Forelimb muscle (tissue), 1 donor: ENCODE measurements at regions not wholly inside any gene's neighbourhood (a gene's known extent, or its start where the extent isn't known, plus 50 kb on each side); places are given as distances from the start of the nearest gene placed in this dataset.
"Not testable (repeated sequence)": the region's sequence is repeated elsewhere in the genome, so short reads cannot be mapped to it uniquely, and the experiment has no call there.

Experiments used
- DNase-seq: peaks from one replicate; pipeline ENCODE4 v3.0.0-alpha.2; 2013; ENCODE audit warnings: low read depth

DNA sequence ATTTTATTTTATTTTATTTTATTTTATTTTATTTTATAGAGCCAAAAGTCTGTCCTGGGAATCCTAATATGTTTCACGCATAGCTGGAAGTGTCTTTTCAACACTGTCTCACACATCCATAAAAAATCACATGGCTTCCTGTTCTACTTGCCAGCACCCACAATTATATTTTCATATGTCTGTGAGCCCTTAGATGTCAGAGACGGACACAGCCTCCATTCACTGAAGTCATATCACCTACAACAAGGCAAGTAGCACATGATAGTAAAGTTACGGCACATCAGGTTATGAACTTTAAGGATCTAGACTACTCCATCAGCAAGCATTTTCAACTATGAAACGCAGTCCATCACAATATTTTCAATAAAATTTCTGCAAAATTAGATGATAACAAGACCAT, 168.4 kb downstream of the ZIC4 start:
- no peak for DNase-seq

DNA sequence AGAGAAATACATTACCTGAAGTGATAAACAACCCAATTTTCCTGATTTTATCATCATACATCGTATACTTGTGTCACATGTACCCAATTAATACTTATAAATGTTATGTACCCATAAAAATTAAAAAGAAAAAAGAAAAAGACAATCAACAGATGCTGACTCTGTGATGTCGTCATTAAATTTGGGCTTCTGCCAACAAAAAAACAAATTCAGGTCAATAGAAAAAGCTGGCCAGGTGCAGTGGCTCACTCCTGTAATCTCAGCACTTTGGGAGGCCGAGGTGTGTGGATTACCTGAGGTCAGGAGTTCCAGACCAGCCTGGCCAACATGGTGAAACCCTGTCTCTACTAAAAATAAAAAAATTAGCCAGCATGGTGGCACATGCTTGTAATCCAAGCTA, 174.4 kb downstream of the ZIC4 start:
- DNase-seq, result not testable (repeated sequence)

- DNase-seq, result no peak
Measured at GRCh38 chr3:147231111-147231510, 175.2 kb downstream of the ZIC4 start.

- no peak for DNase-seq
Measured at GRCh38 chr3:147222291-147222690, 184.1 kb downstream of the ZIC4 start.

GRCh38 chr3:147218965-147219364, 187.4 kb downstream of the ZIC4 start:
- DNase-seq, result no peak

DNA sequence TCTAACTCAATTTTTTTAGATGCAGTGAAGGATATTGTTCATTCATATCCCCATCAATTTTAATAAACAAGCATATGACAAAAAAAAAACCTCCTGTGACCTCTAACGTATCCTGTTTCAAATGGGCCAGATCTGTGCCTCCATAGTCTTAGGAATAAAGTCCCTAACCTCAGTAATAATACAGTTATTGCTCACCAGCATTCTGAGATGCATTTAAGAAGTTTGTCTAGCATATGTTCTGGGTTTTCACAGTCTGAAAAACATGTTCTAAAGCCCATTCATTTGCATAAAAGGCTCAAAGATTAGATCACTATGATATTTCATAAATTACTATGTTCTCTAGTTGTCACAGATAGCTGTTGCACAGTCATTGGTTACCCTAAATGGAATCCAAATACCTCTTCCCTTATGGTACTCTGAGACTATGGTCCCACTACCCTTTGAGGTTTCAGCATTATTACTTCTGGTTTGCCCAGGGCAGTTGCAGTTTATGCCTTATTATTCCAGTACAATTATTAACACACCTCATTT, 190.1 kb downstream of the ZIC4 start:
- no peak for DNase-seq

DNA sequence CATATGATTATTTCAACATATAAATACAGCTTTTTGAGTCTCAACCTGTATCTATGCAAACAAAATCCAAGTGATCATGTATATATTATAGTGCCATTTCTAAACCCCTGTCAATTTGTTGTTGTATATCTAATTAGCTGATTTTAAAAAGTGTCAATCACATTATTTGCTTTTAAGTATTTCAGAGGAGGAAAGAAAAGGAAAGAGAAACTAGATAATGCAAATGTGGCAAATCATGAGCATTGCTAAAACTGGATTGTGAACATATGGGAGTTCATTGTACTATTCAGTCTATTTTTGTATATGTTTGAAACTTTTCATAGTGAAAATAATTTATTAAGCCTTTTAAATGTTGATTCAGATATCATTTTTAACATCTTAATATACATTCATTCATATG, 190.7 kb downstream of the ZIC4 start:
- no peak for DNase-seq

DNA sequence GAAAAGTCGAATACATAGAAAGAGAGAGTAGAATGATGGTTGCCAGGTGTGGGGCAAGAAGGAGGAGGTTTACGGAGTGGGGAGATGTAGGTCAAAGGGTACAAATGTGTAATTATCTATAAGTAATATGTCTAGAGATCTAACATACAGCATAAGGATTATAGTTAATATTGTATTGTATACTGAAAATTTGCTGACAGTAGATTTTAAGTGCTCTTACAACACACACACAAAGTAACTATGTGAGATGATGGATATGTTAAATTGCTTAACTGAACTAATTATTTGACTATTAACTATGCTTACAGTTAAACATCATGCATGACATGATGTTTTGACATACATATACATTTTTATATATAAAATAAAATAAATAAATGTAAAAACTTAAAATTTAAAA, 192.7 kb downstream of the ZIC4 start:
- DNase-seq, result no peak

DNA sequence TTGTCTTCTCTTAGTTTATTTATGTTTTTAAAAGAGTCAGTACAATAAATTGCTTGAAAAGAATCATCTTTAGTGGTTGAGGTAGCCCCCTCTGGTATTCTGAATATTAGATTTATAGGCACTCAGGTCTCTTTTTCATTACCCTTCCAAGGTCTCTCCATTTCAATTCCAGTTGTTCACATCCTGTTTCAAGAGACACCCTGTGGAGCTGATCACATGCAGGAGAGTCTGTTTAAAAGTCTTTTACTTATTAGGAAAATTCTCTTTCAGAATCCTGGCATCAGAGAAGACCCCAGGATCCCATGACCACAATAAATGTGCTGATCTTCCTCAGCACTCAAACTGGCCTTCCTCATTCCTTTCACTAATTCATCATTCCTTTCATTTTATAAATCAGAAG, 195.7 kb downstream of the ZIC4 start:
- DNase-seq, result no peak

- DNase-seq, result no peak
Measured at GRCh38 chr3:147201086-147201485, 205.3 kb downstream of the ZIC4 start.

DNA sequence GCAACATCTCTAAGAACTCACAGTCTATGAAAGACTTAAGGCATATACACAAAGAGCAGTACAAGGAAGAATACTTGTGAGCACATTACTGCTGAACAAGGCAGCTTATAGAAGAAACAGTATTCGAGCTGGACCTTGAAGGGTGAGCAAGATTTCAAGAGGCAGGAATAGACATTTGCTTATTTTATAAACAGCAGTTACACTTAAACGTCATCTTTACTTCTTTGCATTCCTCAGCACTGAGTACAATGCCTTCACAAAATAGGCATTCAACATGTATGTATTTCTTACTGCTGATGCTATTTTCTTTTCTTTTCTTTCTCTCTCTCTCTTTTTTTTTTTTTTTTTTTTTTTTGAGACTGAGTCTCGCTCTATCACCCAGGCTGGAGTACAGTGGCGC, 205.8 kb downstream of the ZIC4 start:
- DNase-seq, result no peak

DNA sequence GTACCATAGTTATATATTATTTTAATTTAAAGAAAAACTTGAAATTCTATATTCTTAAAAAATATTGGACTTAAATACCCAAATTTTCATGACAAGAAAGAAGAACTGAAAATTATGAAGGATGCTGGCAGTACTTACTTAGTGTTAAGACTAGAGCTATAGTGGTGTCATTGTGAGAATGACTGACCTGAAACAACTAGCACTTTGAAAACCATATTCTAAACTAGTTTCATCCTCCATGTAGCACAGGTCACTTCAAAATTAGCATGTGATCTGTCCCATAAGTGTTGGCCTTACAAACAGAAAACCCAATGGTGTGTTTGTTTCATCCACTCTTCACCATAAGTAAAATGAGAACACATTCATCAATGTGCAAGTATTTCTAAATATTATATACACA, 208.6 kb downstream of the ZIC4 start:
- DNase-seq, result no peak

GRCh38 chr3:147195887-147196286, 210.5 kb downstream of the ZIC4 start:
- DNase-seq, result no peak

DNA sequence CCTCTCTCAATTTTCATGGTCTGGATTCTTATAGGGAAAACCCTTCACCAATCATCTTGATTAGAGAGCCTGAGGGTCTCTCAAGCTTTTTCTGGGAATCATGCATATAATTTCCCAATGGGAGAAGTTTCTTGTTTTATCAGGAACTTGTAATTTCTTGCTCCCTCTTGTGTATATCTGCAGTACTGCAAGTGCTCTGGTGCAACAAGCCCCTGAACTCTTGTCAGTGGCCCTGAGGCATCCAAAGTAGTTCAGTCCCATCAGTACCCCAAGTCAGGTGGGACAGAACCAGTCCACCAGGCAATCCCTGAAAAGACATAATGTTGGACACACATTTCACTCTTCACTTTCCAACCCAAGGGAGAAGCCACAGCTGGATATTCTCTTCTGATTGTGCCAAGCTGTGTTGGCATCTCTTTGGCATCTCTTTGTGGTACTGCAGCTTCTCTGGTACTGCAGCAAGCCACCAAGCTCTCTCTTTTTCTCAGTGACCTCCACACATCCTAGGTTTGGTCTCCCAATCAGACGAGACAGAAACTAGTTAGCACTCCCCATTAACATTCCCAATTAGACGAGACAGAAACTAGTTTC, 214.5 kb downstream of the ZIC4 start:
- peak; percentile 5 for DNase-seq

GRCh38 chr3:147189016-147189415, 217.3 kb downstream of the ZIC4 start:
- no peak for DNase-seq

DNA sequence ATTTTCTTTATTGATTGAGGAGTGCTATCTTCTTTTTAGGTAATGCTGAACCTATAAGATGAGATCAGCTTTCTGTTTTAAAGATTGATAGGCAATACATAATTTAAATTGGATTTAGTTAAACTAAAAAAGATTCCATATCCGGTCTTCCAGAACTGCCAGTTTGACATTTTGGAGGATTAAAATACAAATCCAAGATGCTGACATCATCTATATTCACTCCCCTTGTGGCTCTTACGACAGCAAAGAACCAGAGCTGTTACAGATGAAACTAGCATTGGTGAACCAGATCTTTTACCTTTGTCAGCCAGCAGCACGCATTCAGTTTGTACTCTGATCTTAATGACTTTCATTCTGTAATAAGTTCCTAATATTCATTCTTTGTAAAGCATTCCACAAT, 218.7 kb downstream of the ZIC4 start:
- DNase-seq, result no peak

- no peak for DNase-seq
Measured at GRCh38 chr3:147185781-147186180, 220.6 kb downstream of the ZIC4 start.

DNA sequence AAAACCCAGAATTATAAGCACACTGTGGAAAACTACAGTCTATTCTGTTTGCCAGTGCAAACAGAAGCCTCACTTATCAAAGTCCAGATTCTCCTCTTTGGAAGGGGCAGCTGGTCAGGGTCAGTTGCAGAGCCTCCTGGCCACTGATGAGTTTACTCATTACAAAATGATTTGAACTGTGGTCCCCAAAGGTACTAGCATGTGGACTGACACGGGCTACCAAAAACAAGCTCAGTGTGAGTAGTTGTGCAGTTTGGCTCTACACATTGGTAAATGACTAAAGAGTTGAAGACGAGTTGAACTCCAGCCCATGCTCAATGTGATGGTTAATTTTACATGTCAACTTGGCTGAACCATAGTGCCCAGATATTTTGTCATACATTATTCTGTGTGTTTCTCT, 221.5 kb downstream of the ZIC4 start:
- DNase-seq, result no peak

DNA sequence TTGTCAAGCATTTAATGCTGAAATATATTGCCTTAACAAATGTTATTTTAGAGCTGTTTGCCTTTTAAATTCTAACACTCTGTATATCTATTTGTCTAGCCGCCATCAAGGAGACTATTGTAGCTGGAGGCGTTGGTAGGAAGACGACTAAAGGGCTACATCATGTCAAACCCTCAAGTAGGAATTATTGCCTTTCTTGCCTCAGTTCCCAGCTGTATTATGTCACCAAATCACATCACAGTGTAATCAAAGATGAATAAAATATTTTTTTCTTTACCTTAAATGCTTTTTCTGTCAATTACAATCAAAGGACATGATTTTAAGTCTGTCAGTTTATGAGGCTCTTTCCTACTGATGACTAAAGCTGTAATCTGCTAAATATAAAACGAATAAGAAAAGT, 233.1 kb downstream of the ZIC4 start:
- no peak for DNase-seq

GRCh38 chr3:147162743-147163142, 243.6 kb downstream of the ZIC4 start:
- no peak for DNase-seq

GRCh38 chr3:147161833-147162232, 244.5 kb downstream of the ZIC4 start:
- no peak for DNase-seq

DNA sequence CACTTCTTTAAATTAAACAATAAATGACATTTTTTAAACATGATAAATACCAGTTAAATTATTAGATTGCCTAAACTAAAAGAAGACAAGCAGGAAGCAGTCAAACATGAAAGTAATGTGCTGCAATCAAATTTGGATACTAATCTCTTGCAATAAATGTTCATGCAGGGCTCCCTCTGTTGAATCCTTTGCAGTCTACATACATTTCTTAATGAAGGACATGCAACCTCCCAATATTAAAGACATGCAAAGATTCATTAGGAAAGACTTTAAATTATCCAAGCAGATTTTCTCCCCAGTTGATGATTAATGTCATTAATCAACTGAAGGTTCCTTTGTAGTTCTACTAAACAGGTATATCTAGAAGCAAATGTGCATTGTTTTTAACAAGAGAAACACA, 245.4 kb downstream of the ZIC4 start:
- DNase-seq, result no peak

DNA sequence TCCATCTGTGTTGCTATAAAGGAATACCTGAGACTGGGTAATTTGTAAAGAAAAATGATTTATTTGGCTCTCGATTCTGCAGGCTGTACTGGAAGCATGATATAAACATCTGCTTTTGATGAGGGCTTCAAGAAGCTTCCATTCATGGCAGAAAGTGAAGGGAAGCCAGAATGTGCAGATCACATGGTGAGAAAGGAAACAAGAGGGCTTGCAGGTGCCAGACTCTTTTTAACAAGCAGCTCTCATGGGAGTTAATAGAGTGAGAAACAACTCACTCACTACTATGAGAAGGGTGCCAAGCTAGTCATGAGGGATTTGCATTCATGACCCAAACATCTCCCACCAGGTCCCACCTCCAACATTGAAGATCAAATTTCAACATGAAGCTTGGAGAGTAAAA, 247.2 kb downstream of the ZIC4 start:
- DNase-seq, result no peak

GRCh38 chr3:147157631-147158030, 248.7 kb downstream of the ZIC4 start:
- DNase-seq, result no peak
